Stomach (tissue), 4 donors: ENCODE measurements at regions not wholly inside any gene's neighbourhood (a gene's known extent, or its start where the extent isn't known, plus 50 kb on each side); places are given as distances from the start of the nearest gene placed in this dataset.
"Not testable (repeated sequence)": the region's sequence is repeated elsewhere in the genome, so short reads cannot be mapped to it uniquely, and the experiment has no call there.

Experiments
- POLR2A ChIP-seq, 4 donors: fragments of 450-650 bp; IDR thresholded peaks; one replicate each; pipeline ENCODE4 v1.6.1; 2016; ENCODE audit warnings: antibody characterized with exemption in 4 of 4, control low read depth in 2 of 4, mild to moderate bottlenecking in 1 of 4, moderate library complexity in 1 of 4
- POLR2AphosphoS5 ChIP-seq, 3 donors: sonication (generic); formaldehyde crosslinking; IDR thresholded peaks; one replicate each; pipeline ENCODE4 v1.6.1; 2016; ENCODE audit warnings: antibody characterized with exemption in 3 of 3
- TF ChIP-seq, protein P1 (sequence below), 7 experiments: fragments of 450-650 bp in 4 of 7; fragments of 200-600 bp in 3 of 7; sonication (generic) in 3 of 7; IDR thresholded peaks; one replicate each; pipeline ENCODE4 v1.5.1; 2016 to 2019; ENCODE audit warnings: antibody characterized with exemption in 7 of 7, control low read depth in 2 of 7, mild to moderate bottlenecking in 1 of 7

DNA sequence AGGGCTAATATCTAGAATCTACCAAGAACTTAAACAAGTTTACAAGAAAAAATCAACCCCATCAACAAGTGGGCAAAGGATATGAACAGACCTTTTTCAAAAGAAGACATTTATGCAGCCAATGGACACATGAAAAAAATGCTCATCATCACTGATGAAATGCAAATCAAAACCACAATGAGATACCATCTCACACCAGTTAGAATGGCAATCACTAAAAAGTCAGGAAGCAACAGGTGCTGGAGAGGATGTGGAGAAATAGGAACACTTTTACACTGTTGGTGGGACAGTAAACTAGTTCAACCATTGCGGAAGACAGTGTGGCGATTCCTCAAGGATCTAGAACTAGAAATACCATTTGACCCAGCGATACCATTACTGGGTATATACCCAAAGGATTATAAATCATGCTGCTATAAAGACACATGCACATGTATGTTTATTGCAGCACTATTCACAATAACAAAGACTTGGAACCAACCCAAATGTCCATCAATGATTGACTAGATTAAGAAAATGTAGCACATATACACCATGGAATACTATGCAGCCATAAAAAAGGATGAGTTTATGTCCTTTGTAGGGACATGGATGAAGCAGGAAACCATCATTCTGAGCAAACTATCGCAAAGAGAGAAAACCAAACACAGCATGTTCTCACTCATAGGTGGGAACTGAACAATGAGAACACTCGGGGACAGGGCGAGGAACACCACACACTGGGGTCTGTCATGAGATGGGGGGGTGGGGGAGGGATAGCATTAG, 1267.9 kb upstream of the ZEB2 start:
- not testable (repeated sequence) for TF ChIP-seq POLR2A, POLR2AphosphoS5 (IDR thresholded peaks at IDR 0.05)
- TF ChIP-seq, protein P1, sequence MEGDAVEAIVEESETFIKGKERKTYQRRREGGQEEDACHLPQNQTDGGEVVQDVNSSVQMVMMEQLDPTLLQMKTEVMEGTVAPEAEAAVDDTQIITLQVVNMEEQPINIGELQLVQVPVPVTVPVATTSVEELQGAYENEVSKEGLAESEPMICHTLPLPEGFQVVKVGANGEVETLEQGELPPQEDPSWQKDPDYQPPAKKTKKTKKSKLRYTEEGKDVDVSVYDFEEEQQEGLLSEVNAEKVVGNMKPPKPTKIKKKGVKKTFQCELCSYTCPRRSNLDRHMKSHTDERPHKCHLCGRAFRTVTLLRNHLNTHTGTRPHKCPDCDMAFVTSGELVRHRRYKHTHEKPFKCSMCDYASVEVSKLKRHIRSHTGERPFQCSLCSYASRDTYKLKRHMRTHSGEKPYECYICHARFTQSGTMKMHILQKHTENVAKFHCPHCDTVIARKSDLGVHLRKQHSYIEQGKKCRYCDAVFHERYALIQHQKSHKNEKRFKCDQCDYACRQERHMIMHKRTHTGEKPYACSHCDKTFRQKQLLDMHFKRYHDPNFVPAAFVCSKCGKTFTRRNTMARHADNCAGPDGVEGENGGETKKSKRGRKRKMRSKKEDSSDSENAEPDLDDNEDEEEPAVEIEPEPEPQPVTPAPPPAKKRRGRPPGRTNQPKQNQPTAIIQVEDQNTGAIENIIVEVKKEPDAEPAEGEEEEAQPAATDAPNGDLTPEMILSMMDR (IDR thresholded peaks at IDR 0.05): not testable (repeated sequence)
